HG03045 (cell line): ENCODE measurements at regions not wholly inside any gene's neighbourhood (a gene's known extent, or its start where the extent isn't known, plus 50 kb on each side); places are given as distances from the start of the nearest gene placed in this dataset.
"Not testable (repeated sequence)": the region's sequence is repeated elsewhere in the genome, so short reads cannot be mapped to it uniquely, and the experiment has no call there.

ENCODE experiments used
- ATAC-seq: cut with Tn5 transposase; IDR thresholded peaks from one replicate; pipeline ENCODE4 v1.9.1; 2021; ENCODE audit warnings: mild to moderate bottlenecking, moderate library complexity; ENCODE audit not compliant: unreplicated experiment

- no peak for ATAC-seq
These were observed 594.7 kb downstream of the DIPK2A start for GRCh38 chr3:144566320-144566719.

- ATAC-seq = no peak
These were observed 598.0 kb downstream of the DIPK2A start for GRCh38 chr3:144569651-144570050.

- no peak for ATAC-seq
These were observed 612.2 kb downstream of the DIPK2A start for GRCh38 chr3:144583871-144584270.

DNA sequence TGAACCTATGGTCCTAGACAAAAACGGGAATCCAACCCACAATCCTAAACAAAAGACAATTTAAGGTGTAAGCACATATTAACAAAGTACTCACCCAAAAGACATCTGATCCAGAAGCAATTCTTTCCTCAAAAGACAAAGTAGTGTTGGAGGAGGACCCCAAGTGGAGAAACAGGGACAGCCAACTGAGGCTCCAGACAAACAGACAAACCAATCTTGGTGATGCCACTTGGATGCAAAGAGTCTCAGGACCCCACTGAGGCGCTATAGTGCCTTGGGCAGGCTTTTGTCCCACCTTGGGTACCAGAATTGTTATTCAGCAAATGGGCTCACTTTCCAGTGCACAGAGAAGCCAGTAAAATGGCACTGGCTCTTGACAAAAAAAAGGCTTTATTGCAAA, 613.8 kb downstream of the DIPK2A start:
- no peak for ATAC-seq

DNA sequence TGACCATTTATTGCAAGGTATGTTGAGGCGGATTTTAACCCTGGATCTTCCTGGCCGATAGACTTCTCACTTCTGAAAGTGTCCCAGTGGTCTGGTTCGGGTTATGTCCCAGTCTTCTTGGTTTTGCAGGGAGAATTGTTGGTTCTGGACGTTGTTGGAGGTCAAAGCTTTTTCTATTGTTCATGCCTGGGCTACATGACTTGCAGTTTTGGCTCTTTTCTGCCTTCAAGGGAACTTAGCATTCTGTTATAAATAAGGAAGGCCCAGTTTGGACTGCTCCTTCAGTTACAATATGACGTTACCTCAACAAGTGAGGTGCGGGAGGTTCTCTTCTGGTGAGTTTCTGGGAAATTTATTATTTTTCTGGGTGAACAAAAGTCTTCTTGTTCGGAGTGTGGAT, 614.3 kb downstream of the DIPK2A start:
- no peak for ATAC-seq

- ATAC-seq = no peak
These were observed 614.8 kb downstream of the DIPK2A start for GRCh38 chr3:144586382-144586781.

DNA sequence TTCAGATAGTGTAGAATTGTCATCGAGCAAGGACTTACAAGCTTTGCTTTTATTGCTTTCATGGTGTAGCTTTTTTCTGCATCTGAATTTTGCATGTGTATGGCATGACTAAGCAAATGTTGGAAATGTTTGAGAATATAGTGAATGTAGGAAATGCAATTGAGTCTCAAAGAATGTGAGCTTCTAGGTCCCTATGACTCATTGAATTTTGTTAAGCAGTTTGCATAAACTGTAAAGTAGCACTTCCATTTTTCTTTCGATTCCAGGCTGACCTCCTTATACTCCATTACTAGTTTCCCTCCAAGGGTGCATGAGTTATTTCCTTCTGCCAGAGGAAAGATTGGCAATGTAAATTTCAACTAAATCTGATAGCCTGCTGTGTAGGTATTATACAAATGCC, 619.2 kb downstream of the DIPK2A start:
- no peak for ATAC-seq

- no peak for ATAC-seq
These were observed 622.3 kb downstream of the DIPK2A start for GRCh38 chr3:144593881-144594280.

- ATAC-seq = not testable (repeated sequence)
These were observed 648.6 kb downstream of the DIPK2A start for GRCh38 chr3:144620236-144620635.

- no peak for ATAC-seq
These were observed 651.2 kb downstream of the DIPK2A start for GRCh38 chr3:144622845-144623244.

DNA sequence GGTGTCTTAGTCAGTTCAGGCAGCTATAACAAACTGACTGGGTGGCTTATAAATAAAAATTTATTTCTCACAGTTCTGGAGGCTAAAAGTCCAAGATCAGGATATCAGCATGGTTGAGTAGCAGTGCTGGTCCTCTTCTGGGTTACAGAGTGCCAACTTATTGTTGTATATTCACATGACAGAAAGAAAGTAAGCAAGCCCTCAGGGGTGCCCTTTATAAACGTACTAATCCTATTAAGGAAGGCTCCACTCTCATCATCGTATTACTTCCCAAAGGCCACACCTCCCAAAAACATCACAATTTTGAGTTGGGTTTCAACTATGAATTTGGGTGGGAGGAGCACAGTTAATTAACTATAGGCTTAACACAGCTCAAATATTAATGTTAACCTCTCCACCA, 653.0 kb downstream of the DIPK2A start:
- ATAC-seq = no peak

DNA sequence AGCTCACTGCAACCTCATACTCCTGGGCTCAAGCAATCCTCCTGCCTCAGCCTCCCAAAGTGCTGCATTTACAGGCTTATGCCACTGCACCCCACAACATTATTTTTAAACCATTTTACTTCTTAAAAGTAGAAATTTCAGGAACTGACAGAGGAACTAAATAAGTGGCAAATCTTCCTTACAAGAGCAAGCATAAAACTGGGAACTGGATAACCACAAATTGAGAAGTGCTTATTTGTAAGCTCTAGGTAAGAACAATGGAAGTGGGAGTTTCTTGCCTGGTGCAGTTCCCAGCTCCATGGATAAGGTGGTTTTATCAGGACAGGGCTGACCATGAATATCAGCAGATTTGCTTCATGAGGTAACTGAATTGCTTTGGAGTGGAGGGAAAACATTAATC, 655.2 kb downstream of the DIPK2A start:
- ATAC-seq = no peak

GRCh38 chr3:144629381-144629780, 657.8 kb downstream of the DIPK2A start:
- ATAC-seq = no peak

GRCh38 chr3:144636833-144637232, 665.2 kb downstream of the DIPK2A start:
- no peak for ATAC-seq

GRCh38 chr3:144638009-144638408, 666.4 kb downstream of the DIPK2A start:
- no peak for ATAC-seq

- ATAC-seq = no peak
These were observed 672.2 kb downstream of the DIPK2A start for GRCh38 chr3:144643771-144644198.

DNA sequence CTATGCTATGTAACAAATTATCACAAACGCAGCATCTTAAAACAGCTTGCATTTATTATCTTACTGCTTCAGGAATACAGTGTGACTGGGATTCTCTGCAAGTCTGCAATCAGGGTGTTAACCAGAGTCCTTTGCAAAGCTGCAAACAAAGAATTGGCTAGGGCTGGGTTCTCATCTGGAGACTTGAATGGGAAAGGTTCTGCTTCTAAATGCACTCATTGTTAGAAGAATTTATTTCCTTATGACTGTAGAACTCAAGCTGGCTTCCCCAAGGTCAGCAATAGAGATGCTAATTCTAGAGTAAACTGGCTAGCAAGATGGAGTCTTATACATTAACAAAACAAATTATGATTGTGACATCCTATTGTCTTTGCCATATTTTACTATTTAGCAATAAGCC, 673.7 kb downstream of the DIPK2A start:
- no peak for ATAC-seq

DNA sequence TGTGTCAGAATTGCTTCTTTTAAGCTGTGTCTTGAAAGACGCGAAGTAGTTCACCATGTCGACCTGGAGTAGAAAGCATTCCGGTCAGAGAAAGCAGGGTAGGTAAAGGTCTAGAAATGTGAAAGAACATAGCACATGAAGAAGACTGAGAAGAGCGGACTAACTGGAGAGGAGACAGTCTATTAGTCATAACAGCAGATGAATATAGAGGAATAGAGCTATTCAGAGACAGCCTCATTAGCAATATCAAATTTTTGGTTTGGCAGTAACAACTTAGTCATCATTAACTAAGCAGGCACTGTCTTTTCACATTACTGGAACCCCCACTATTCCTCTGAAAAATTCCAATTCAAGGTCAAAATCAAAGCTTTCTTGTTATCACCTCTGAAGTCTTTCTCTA, 678.8 kb downstream of the DIPK2A start:
- ATAC-seq = no peak

DNA sequence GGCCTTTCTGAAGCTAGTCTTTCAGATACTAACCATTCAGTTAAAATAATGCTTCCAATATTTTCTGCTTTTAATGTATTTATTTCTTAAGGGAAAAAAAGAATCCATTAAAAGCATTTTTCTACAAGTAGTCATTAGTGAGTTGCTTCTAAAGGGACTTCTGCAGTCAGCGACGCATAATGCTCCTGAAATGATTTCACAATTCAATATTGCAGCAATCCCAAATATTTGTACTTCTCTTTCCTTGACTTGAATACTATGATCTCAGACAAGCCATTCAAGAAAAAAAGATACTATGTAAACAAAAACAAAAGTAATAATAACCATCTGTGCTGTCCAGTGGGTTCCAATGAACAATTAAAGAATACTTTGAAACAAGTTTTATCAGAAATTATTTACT, 681.0 kb downstream of the DIPK2A start:
- ATAC-seq = no peak

- no peak for ATAC-seq
These were observed 683.8 kb downstream of the DIPK2A start for GRCh38 chr3:144655423-144655822.

DNA sequence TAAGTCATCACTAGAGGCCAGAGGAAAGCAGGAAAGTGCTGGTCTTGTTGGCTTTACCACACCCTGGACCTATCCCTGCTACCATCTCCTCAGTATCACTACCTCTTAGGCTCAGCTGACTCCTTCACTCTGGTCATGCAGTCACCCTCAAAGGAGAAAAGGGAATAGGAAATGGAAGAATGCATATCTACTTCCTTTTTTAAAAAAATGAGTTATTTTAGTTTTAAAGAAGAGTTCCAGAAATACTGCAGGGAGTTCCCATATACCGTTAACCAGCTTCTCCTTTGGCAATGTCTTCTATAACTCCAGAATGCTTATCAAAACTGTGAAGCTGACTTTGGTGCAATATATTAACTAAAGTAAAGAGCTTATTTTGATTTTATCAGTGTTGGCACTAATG, 688.6 kb downstream of the DIPK2A start:
- no peak for ATAC-seq

DNA sequence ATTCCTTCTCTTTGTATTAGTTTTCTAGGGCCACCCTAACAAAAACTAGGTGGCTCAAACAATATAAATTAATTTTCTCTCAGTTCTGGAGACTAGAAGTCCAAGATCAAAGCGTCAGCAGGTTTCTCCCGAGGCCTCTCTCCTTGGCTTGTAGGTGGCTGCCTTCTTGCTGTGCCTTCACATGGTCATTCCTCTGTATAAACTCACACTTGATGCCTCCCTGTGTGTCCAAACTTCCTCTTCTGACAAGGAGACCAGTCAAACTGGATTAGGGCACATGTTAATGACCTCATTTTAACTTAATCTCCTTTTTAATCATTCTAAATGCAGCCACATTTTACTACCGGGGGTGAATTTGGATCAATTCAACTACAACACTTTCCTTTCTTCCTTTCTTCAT, 691.1 kb downstream of the DIPK2A start:
- no peak for ATAC-seq

DNA sequence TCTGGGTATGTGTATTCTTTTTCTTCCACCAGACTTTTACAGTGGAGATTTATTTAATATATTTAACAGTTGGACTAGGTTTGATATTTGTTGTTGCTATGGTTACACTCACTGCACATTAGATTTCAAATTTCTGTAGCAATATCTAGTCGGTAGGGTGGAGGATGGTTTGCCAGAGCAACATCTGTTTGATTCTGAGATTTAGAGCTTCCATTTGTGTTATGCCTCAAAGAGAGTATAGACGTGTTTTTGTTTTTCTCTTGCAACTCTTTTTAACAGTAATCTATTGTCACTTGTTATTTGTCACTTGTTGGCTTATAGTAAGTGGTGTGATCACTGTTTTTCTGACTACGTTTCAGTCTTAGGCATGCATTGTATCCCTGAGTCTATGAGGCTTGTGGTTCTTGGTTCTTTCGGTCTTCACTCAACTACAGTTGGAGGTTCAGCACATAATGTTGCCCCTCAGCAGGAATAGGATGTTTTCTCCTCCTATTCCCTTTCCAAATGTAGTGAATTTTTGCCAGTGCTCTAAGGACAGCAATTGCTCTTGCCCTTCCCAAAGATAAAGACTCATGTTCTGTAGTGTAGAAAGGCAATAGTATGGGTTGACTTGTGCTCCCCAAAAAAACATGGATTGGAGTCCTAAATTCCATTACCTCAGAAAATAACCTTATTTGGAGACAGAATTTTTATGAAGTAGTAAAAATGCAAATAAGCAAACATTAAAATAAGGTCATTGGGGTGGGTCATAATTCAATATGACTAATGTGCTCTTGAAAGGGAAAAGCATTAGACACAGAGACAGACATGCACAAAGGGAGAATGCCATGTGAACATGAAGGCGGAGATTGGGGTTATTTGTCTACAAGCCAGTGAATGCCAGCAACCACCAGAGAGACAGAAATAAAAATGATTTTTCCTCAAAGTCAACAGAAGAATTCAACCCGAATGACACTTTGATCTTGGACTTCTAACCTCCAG, 692.1 kb downstream of the DIPK2A start:
- no peak for ATAC-seq
